HG03439 (cell line): ENCODE measurements at regions not wholly inside any gene's neighbourhood (a gene's known extent, or its start where the extent isn't known, plus 50 kb on each side); places are given as distances from the start of the nearest gene placed in this dataset.
"Not testable (repeated sequence)": the region's sequence is repeated elsewhere in the genome, so short reads cannot be mapped to it uniquely, and the experiment has no call there.

Source experiments
- ATAC-seq: cut with Tn5 transposase; IDR thresholded peaks from one replicate; pipeline ENCODE4 v1.9.1; 2021; ENCODE audit warnings: mild to moderate bottlenecking, moderate library complexity; ENCODE audit not compliant: unreplicated experiment

DNA sequence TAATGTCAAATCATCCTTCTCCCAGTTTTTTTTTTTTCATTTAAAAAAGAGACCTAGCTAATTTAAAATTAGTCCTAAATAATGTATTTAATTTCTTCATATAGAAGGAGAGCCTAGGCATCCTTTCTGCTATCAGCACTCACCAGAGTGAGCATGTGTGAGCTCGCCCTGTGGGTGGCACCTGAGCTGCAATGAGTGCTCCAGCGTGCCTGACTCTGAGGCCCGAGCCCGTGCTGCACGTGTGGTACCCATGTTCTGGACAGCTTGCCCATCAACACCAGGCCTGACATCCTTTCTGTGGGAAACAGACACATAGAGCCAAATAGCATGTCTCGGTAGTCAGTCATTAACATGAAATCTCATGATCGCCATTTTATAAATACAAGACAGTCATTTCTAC is 381.4 kb downstream of the DTWD2 start:
- no peak for ATAC-seq

DNA sequence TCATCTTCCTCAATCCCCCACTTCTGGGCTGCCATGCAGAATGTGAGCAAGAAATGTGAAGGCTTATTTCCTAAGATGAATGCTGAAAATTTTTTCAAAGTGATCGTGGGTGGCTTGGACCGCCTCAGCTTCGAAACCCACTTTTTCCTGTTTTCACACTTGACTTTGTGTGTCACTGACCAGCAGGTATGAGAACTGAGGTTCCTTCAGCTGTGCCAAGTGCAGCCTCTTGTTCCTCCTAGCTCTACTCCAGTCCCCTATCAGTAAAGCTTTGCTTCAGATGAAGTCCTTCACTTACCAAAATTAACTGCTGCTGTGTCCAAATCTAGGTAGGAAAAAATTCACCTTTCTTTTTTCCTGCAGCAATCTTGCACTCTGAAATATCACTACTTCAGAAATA is 382.6 kb downstream of the DTWD2 start:
- ATAC-seq = no peak

DNA sequence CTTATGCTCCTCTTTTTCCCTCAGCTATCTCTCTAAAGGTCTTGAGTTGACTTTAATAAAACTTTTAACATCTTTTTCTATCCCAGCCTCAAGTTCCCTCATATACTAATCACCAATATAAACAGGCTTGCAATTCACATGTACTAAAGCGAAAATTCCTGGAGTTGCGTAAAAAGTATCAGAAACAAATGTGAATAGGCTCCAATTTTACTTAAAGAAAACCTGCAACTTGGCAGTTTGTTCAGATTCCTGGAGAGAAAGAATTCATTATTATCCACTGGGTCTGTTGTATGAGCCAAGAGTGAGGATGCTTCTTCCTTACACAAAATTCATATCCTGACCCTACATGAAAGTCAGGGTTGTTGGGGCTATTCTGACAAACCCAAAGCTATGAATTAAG is 384.2 kb downstream of the DTWD2 start:
- ATAC-seq = no peak

DNA sequence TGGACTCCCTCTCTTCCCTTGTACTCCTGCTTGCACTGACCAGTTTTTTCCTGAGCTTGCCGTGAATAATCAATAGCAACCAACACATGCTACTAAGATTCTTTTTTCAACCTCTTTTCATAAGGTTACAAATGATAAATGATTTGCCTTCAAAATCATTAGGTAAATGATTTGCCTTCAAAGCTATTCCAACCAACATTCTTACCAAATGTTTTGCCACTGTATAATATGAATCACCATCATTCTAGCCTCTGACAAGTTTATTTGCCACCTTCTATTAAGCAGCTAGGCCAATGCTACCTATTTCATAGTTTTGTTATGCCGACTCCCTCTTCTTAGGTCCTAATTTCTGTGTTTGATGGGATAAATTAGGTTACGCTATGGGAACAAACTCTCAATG is 385.1 kb downstream of the DTWD2 start:
- no peak for ATAC-seq

DNA sequence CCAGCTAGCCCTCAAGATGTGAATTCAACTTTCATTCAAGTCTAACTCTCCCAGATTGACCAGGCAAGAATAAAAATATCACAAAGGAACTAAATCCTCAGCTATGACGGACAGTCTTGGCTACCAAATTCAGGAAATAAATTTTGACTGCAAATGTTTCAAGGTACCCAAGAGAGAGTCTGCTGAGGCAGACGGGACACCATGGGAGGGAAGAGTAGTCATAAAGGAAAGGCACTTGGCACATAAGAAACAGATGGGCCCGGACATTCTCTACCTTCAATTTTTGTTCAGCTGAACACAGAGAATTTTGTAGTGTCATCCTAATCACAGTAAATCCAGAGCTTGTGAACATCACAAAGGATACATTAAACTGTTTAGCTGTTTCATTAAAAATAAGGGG is 390.0 kb downstream of the DTWD2 start:
- ATAC-seq = no peak

DNA sequence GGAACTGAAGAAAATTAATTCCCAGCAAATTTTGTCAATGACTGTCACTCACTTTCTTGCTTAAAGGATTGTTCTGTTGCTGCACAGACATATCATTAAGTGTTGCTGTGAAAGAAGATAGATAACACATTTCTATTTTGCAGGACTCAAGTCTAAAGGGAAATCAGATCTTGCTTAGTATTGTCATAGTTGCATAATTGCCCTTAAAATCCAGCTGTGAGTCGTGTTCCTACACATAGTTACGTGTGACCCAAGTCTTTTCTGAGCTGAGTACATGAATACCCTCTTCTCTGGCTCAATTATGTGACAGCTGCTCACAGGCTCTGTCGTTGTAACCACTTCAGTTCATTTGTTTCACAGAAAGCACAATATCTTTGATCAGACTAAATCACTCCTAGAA is 390.8 kb downstream of the DTWD2 start:
- no peak for ATAC-seq

DNA sequence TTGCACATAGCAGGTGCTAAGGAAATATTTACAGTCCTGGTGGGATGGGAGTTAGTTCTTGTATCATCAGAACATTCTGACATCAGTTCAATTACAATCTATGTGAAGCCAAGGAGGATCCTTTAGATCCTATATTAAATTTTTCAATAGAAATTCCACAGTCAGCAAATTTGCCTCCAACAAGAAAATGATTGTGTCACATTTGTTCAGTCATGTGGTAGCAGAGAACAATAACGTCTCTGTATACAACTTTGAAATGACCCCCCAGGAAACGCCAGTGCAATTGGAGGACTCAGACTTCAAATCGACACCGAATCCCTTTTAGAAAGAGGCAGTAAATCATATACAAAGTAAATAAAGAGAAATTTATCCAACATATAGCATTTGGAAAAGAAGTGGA is 392.1 kb downstream of the DTWD2 start:
- no peak for ATAC-seq

DNA sequence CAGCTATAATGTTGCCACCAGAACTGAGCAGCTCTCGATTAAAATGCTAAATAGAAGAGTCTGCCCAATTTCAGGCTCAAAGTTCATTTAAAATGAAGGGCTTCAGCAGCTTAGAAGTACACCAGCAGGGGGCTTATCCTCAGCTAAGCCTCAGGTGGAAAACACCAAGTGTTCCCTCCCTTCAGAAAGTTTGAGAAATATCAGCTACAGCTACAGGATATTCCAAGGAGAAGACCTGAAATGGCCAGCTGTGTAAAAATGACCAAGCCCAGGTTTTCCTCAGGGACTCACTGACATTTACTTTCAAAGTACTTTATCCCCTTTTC is 395.4 kb downstream of the DTWD2 start:
- ATAC-seq = no peak

DNA sequence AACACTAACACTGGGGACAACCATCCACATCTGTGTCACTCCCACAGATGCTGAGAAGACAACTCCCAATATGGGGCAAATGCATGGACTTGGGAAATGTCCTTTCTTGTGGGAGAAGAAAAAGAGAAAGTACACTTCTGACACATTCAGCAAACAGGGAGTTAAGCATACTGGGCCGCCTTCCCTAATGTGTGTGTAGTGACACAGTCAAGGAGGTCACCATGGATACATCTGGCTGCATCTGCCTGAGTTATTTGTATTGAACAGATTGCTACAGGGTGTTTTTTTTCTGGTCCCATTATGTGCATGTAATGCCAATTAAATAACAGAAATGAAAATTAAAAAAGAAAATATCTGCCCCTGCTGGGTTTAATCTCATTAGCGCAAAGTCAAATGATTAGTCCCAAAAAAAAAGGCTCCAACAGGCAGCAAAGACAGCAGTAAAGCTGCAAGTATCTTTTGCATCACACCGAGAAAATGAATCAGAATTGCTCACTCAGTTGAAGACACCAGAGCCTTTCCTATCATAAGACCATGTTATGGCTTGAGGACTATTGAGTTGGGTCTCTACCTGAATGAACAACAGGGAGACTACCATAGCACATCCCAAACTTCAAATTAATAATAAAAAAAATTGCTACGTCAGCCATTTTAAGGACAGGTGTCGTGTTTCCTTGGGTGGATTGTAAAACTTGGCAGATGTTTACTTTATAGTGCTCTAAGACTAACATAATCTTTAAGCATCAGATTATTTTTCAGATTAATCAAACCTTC is 395.9 kb downstream of the DTWD2 start:
- no peak for ATAC-seq

DNA sequence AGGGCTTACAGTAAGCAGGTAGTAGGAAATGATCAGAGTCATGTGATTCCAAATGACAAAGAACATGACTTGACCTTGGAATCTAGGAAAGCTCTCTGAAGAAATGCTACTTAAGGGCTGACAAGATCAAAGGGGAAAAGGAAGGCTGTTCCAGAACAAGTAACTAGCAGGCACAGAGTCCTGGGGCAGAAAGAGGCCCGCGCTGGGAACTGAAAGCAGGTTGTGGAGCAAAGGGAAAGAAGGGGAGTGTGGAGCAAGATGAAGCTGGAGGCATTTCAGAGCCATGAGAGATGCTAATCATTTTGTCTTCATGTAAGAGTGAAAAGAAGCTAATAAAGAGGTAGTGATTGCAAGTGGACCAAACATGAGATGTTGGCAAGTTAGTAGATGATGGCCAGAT is 397.5 kb downstream of the DTWD2 start:
- ATAC-seq = no peak

DNA sequence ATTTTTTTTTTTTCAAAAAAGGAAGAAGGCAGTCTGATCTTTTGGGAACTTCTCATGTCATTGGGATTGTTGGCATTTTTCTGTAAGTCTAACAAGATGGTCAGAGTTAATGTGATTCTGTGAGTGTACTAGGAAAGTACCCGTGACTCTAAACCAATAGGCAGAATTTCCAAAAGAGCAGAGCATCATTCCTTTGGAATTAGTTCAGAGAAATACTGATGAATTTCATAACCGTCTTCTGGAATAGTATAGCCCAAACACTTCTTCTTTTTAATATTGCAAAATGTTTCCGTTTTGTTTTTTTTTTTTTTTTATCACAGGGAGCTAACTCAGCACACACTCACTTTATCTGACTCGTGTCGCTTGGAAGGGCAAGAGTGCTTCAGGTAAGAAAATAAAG is 407.4 kb downstream of the DTWD2 start:
- ATAC-seq = no peak

DNA sequence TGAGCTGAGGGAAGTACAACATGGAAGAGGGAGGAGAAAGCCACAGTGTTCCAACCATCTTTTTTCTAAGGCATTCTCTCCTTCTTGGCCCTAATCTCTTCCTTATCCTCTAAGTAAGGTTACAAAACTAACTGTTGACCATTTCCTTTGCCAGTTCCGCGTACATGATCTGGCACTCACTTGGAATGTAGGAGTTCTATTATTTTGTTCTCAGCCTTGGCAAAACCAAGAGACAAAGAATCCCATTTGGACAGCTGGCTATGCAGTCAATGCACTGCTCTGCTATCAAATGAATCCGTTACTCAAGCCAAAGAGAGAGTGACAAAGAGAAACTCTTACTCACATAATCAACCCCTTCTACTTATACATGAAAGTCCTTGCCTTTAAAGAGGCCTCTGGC is 410.3 kb downstream of the DTWD2 start:
- no peak for ATAC-seq

DNA sequence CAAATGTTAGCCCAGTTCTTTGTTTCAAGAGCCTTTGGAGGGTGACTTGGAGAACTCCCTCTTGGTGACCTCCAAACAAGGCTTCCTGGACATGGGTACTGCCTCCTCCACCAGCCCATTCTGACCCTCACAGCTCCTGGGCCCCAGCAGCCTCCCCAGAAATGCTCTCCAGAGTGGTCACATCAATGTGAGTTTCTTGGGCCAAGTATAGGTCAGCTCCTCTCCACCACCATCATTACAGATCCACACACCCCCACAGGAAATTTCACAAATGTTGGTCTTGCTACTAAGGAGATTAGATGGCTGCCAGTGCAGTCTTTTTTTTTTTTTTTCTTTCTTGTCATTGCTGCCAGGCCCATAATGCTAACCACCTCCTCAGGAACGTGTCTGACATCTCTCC is 410.7 kb downstream of the DTWD2 start:
- ATAC-seq = no peak

DNA sequence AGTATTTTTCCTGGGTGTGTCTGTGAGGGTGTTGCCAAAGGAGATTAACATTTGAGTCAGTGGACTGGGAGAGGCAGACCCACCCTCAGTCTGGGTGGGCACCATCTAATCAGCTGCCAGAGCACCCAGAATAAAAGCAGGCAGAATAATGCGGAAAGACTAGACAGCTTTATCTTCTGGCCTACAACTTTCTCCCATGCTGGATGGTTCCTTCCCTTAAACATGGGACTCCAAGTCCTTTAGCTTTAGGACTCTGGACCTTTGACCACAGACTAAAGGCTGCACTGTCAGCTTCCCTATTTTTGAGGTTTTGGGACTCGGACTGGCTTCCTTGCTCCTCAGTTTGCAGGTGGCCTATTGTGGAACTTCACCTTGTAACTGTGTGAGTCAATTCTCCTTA is 418.1 kb downstream of the DTWD2 start:
- not testable (repeated sequence) for ATAC-seq

DNA sequence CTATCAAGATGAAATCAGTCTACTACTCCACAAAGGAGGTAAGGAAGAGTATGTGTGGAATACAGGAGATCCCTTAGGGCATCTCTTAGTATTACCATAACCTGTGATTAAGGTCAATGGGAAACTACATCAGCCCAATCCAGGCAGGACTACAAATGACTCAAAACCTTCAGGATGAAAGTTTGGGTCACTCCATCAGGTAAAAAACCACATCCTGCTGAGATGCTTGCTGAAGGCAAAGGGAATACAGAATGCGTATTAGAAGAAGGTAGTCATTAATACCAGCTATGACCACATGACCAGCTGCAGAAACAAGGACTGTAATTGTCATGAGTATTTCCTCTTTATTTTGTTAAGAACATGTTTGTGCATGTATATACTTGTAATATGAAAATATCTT is 418.8 kb downstream of the DTWD2 start:
- not testable (repeated sequence) for ATAC-seq

DNA sequence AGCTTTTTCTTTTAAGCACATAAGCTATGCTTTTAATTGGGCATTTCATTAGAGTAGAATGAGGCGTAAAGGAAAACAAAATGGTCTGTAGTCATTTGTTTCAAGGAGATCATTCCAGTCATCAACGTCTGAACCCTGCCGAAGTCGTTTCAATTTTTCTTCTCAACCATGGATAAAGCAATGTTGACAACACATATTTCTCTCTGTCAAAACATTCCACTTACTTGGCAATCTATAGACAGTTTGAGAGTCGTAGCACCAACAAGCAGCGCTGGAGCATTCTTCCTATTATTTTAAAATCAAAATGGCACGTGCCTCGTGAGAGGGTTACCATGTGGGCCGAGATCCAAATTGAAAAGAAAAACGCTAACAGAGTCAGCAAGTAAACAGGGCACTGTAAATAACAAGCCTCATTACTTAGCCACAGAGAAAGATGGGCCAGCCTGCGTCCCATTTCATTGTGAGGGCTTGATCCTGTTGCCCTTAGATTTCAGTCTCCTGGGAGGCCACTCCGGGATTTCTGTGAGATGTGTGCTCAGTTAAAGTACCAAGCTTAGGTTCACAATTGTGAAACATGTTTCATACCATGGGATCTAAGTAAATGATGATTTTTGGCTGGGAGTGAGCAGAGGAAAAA is 422.9 kb downstream of the DTWD2 start:
- ATAC-seq = no peak

DNA sequence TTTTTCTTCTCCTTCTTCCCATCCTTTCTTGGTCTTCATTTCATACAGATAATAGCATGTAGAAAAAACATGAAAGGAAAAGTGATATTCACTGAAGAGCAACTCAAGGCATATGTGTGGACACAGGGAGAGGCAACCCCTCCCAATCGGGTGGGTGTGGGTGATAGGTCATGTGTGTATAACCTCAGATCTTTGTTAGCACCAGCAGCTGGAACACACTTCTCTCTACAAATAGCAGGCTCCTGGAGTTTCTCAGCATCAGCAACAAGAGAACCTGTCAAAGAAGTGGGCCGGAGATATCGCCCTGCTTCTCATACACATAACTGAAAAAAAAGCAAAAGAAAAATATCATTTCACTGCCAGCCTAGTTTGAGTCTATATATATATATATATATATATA is 426.4 kb downstream of the DTWD2 start:
- ATAC-seq = no peak

DNA sequence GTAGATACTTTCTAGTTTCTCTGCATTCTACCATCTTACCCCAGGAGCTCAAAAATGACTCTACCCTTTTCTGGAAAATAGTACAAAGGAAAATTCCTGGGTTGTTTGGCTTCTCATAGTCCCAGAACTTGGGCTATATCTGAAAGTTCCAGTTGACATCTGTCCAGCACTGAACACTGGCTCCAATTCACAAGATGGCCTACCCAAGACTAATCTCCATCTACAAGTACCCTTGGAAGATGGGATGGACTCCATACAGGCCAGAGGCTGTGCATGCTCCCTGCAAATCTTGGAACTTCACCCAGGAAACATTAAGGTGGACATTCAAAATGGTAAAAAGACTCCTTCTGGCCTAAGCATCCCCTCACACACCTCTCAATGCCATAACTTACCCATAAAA is 427.1 kb downstream of the DTWD2 start:
- ATAC-seq = no peak

DNA sequence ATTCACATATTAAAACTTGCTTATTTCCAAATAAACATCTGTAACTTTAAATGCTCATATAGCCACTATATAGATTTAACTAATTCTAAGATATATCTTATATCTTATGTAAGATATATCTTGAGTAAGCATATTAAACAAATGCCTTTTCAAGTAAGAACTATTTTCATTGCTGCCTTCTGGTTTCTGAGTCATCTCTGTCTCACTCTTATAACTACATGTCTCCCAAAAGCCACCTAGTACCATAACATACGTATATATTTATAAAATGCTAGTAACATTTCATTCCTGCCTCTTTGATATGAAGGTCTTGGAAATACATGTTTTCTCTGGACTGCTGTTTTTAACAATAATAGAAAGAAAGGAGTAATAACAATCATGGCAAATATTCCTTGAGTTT is 429.5 kb downstream of the DTWD2 start:
- ATAC-seq = no peak

DNA sequence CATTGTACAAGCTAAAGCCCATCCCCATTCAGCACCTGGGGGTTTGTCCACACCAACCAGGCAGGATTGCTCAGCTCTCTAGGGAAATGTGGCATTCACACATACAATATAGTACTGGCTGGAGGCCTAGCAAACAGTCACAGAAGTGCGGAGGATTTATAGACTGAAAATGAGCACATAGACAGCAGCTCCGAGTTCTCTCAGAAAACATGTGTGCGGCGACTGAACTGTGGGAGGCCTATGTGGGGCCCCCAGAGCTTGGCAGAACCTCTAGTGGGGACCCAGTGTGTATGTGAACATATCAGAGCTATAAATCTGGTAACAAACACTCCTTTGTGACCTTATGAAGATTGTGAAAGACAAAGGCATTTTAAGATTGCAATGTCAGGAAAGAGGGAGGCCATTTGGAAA is 431.1 kb downstream of the DTWD2 start:
- ATAC-seq = no peak

DNA sequence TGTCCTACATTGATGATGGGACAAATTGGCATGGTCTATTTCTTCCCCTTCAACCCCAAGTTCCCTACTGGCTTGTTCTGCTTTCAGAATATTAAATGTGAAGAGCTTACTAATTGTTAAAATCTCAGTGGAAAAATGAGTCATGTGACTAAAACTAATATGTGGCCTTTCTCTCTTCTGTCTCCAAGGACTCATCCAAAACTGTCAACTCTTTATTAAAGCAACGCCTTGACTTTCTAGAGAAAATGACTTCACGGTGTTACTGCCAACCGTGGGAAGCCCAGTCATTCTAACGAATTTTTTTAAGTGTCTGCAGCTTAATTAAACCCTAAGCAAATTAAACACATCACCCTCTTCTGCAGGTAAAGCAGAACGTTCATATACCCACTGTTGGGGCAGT is 431.6 kb downstream of the DTWD2 start:
- ATAC-seq = no peak

DNA sequence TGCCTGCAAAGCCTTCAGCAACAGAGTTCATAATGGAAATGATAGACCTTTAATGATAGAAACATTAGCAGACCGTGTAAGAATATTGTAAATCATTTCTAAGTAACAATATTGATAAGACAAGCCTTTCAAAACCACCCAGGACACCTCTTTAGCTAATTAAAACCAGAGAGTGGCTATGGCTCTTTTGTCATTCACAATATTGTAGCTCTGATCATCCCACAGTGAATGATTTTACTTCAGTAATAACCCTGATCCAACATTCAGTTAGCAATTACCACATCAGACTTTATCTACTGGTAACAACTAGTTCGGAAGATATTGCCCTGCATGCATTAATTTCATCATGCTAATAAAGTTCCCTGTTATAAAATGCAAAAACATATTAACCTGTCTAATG is 432.6 kb downstream of the DTWD2 start:
- no peak for ATAC-seq

DNA sequence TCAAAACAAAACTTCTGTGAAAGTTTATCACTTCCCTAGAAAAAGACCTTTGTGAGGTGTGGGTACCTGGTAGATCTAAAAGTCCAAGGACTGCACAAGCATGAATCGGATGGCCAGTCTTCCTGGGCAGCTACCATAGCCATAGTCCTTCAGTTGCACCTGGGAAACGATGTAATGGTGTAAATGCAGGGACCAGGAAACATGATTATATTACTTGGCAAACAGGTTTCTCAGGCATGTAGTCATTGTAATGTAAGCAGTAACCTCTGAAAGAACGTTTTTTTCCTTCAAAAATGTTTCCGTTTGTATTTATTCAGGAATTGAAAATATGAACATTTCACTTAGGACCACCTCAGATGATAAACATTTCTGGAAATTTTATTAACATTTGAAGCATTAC is 433.4 kb downstream of the DTWD2 start:
- ATAC-seq = no peak
